PFSK-1 (cell line): ENCODE measurements at regions not wholly inside any gene's neighbourhood (a gene's known extent, or its start where the extent isn't known, plus 50 kb on each side); places are given as distances from the start of the nearest gene placed in this dataset.

Source experiments
- FOXP2 ChIP-seq: optimal IDR thresholded peaks from 2 replicates; pipeline ENCODE3; 2011; ENCODE audit warnings: borderline replicate concordance, control low read depth, inconsistent platforms; ENCODE audit not compliant: insufficient read depth; ENCODE audit errors: extremely low read length, extremely low read depth
- POLR2AphosphoS5 ChIP-seq: IDR thresholded peaks from 2 replicates; pipeline ENCODE4 v1.6.1; 2012; ENCODE audit warnings: low read depth, mild to moderate bottlenecking, control low read depth, low read length, moderate library complexity
- REST ChIP-seq, 2 experiments: IDR thresholded peaks; 2 replicates each; pipeline versions ENCODE4 v1.6.1 to v1.8.0; 2011 to 2012; ENCODE audit warnings: low read depth in 2 of 2, low read length in 2 of 2, control low read depth in 1 of 2, inconsistent platforms in 1 of 2, mild to moderate bottlenecking in 1 of 2, moderate library complexity in 1 of 2; ENCODE audit not compliant: insufficient read depth in 1 of 2
- SIN3A ChIP-seq: IDR thresholded peaks from 2 replicates; pipeline ENCODE4 v1.6.1; 2012; ENCODE audit warnings: mild to moderate bottlenecking, low read length, moderate library complexity, borderline replicate concordance; ENCODE audit not compliant: insufficient read depth
- TAF1 ChIP-seq: IDR thresholded peaks from 2 replicates; pipeline ENCODE4 v1.6.1; 2012; ENCODE audit warnings: low read length, control low read depth, borderline replicate concordance; ENCODE audit not compliant: insufficient read depth

- TF ChIP-seq TAF1 (no peak), SIN3A (no peak), REST (IDR thresholded peaks at IDR 0.05; ENCODE audit: insufficient read depth in 1 of 2, low read depth in 2 of 2, low read length in 2 of 2) (no peak), POLR2AphosphoS5 (no peak), FOXP2 (no peak)
Observed at GRCh38 chr6:82584856-82585255, 221.2 kb downstream of the TPBG start.

- TF ChIP-seq POLR2AphosphoS5 (no peak), FOXP2 (no peak), TAF1 (no peak), REST (IDR thresholded peaks at IDR 0.05; ENCODE audit: insufficient read depth in 1 of 2, low read depth in 2 of 2, low read length in 2 of 2) (no peak), SIN3A (no peak)
Observed at GRCh38 chr6:82588020-82588419, 224.4 kb downstream of the TPBG start.

GRCh38 chr6:82588859-82589412, 225.3 kb downstream of the TPBG start:
- TF ChIP-seq TAF1: no peak
- TF ChIP-seq REST (IDR thresholded peaks at IDR 0.05; ENCODE audit: insufficient read depth in 1 of 2, low read depth in 2 of 2, low read length in 2 of 2): no peak
- no peak for TF ChIP-seq FOXP2
- TF ChIP-seq SIN3A: no peak
- no peak for TF ChIP-seq POLR2AphosphoS5

GRCh38 chr6:82589509-82590206, 226.0 kb downstream of the TPBG start:
- no peak for TF ChIP-seq SIN3A
- no peak for TF ChIP-seq REST (IDR thresholded peaks at IDR 0.05; ENCODE audit: insufficient read depth in 1 of 2, low read depth in 2 of 2, low read length in 2 of 2)
- no peak for TF ChIP-seq POLR2AphosphoS5
- no peak for TF ChIP-seq FOXP2
- no peak for TF ChIP-seq TAF1

- TF ChIP-seq TAF1 (no peak), POLR2AphosphoS5 (no peak), REST (IDR thresholded peaks at IDR 0.05; ENCODE audit: insufficient read depth in 1 of 2, low read depth in 2 of 2, low read length in 2 of 2) (no peak), SIN3A (no peak), FOXP2 (no peak)
Observed at GRCh38 chr6:82597201-82597600, 233.6 kb downstream of the TPBG start.
